ENCODE measurements at regions not wholly inside any gene's neighbourhood (a gene's known extent, or its start where the extent isn't known, plus 50 kb on each side); places are given as distances from the start of the nearest gene placed in this dataset.

DNA sequence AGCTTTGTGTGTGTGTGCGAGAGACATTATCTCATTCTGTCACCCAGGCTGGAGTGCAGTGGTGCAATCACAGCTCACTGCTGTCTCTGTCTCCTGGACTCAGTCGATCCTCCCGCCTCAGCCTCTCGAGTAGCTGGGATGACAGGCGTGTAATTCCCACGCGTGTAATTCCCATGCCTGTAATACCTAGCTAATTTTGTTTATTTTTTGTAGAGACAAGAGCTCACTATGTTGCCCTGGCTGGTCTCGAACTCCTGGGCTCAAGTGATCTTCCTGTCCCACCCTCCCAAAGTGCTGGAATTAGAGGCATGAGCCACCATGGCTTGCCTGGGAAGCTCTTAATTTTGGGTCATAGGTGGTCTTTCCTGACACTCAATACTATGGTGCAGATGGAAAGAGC lies 205.3 kb upstream of the TNRC6C start:
- TF ChIP-seq CTCF (IDR thresholded peaks at IDR 0.05 in 2 of 3, conservative IDR thresholded peaks at IDR 0.05 in 1 of 3; ENCODE audit: insufficient read depth in 2 of 3, low read depth in 1 of 3, low read length in 3 of 3) (no peak), TBL1XR1 (IDR thresholded peaks at IDR 0.05; ENCODE audit: low read length in 2 of 2) (no peak), TRIM28 (IDR thresholded peaks at IDR 0.05) (no peak), TEAD2 (tag; IDR thresholded peaks at IDR 0.05) (no peak), FOXA3 (CRISPR knock-in tag; conservative IDR thresholded peaks at IDR 0.05 in 1 of 2, IDR thresholded peaks at IDR 0.05 in 1 of 2) (no peak)
- TF ChIP-seq, protein P1, sequence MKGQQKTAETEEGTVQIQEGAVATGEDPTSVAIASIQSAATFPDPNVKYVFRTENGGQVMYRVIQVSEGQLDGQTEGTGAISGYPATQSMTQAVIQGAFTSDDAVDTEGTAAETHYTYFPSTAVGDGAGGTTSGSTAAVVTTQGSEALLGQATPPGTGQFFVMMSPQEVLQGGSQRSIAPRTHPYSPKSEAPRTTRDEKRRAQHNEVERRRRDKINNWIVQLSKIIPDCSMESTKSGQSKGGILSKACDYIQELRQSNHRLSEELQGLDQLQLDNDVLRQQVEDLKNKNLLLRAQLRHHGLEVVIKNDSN (CRISPR knock-in tag; IDR thresholded peaks at IDR 0.05): no peak
